ENCODE measurements at regions not wholly inside any gene's neighbourhood (a gene's known extent, or its start where the extent isn't known, plus 50 kb on each side); places are given as distances from the start of the nearest gene placed in this dataset.

- TF ChIP-seq, protein P1, sequence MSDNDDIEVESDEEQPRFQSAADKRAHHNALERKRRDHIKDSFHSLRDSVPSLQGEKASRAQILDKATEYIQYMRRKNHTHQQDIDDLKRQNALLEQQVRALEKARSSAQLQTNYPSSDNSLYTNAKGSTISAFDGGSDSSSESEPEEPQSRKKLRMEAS (IDR thresholded peaks at IDR 0.05) = peak; percentile 9; the same call in 1 of the 2 replicates
- TF ChIP-seq HDAC2 (IDR thresholded peaks at IDR 0.05) (no peak), POLR2A (IDR thresholded peaks at IDR 0.05; ENCODE audit: low read length) (no peak), CEBPB (IDR thresholded peaks at IDR 0.05) (no peak), EP300 (IDR thresholded peaks at IDR 0.05) (no peak)
- TF ChIP-seq, protein P2, sequence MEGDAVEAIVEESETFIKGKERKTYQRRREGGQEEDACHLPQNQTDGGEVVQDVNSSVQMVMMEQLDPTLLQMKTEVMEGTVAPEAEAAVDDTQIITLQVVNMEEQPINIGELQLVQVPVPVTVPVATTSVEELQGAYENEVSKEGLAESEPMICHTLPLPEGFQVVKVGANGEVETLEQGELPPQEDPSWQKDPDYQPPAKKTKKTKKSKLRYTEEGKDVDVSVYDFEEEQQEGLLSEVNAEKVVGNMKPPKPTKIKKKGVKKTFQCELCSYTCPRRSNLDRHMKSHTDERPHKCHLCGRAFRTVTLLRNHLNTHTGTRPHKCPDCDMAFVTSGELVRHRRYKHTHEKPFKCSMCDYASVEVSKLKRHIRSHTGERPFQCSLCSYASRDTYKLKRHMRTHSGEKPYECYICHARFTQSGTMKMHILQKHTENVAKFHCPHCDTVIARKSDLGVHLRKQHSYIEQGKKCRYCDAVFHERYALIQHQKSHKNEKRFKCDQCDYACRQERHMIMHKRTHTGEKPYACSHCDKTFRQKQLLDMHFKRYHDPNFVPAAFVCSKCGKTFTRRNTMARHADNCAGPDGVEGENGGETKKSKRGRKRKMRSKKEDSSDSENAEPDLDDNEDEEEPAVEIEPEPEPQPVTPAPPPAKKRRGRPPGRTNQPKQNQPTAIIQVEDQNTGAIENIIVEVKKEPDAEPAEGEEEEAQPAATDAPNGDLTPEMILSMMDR (IDR thresholded peaks at IDR 0.05) = no peak
Observed at GRCh38 chr18:34977838-34978532, 63.2 kb upstream of the MAPRE2 start.

Measured in A549 (cell line).